IMR-90 (cell line): ENCODE measurements at regions not wholly inside any gene's neighbourhood (a gene's known extent, or its start where the extent isn't known, plus 50 kb on each side); places are given as distances from the start of the nearest gene placed in this dataset.
A peak's percentile ranks its signal among the peaks of the same experiment; 100 is the strongest.

Experiments used
- ATAC-seq: fragments of 200-7000 bp; cut with Tn5 transposase; 2 replicates; pipeline ENCODE4 v1.9.1; 2020; ENCODE audit warnings: low read depth, mild to moderate bottlenecking, moderate library complexity
- BruUV-seq: library from RNA; stranded (reverse); fragments of 400-500 nt; replicated peaks from 2 replicates; lab custom pipeline; 2021; lab: Mats Ljungman, UMichigan
- CTCF ChIA-PET: fragments of 300-600 bp; formaldehyde crosslinking; extraction: SDS; loops from one replicate; lab custom pipeline; 2021; ENCODE audit warnings: antibody characterized with exemption; lab: Yijun Ruan, JAX
- POLR2A ChIA-PET: fragments of 300-600 bp; sonication (Branson Sonifier 250); formaldehyde crosslinking; loops from one replicate; lab custom pipeline; 2022; ENCODE audit warnings: antibody characterized with exemption; ENCODE audit not compliant: unreplicated experiment; lab: Charles Lee
- DNase-seq: peaks from one replicate; pipeline ENCODE4 v3.0.0; 2013
- H2AFZ ChIP-seq: replicated peaks from 2 replicates; pipeline ENCODE3; 2013; ENCODE audit warnings: low read length, mild to moderate bottlenecking; ENCODE audit not compliant: poor library complexity
- H2AK5ac ChIP-seq: 2 replicates; pipeline ENCODE4 v1.6.1; 2013; ENCODE audit warnings: low read depth, low read length, inconsistent platforms
- H2AK9ac ChIP-seq: replicated peaks from 2 replicates; pipeline ENCODE3; 2013; ENCODE audit warnings: mild to moderate bottlenecking, low read depth, low read length, moderate library complexity; ENCODE audit not compliant: poor library complexity
- H2BK120ac ChIP-seq: 2 replicates; pipeline ENCODE4 v1.6.1; 2013; ENCODE audit warnings: low read depth, low read length, inconsistent platforms
- H2BK15ac ChIP-seq: 3 replicates; pipeline ENCODE4 v1.6.1; 2013; ENCODE audit warnings: low read depth, low read length, inconsistent platforms
- H2BK20ac ChIP-seq: 2 replicates; pipeline ENCODE4 v1.6.1; 2013; ENCODE audit warnings: low read depth, mild to moderate bottlenecking, inconsistent platforms, low read length, moderate library complexity
- H2BK5ac ChIP-seq: 2 replicates; pipeline ENCODE4 v1.6.1; 2013; ENCODE audit warnings: mild to moderate bottlenecking, low read depth, low read length, inconsistent platforms; ENCODE audit not compliant: poor library complexity, severe bottlenecking
- H3K14ac ChIP-seq: replicated peaks from 2 replicates; pipeline ENCODE4 v1.6.1; 2013; ENCODE audit warnings: low read depth, low read length, inconsistent platforms
- H3K18ac ChIP-seq: 2 replicates; pipeline ENCODE4 v1.6.1; 2013; ENCODE audit warnings: low read depth, low read length, control low read depth
- H3K23ac ChIP-seq: 2 replicates; pipeline ENCODE4 v1.6.1; 2013; ENCODE audit warnings: low read depth, low read length, inconsistent platforms
- H3K27ac ChIP-seq: 2 replicates; pipeline ENCODE4 v1.5.1; 2013; ENCODE audit warnings: mild to moderate bottlenecking, control low read depth, low read length; ENCODE audit not compliant: insufficient read depth
- H3K27me3 ChIP-seq: 2 replicates; pipeline ENCODE4 v1.6.1; 2013; ENCODE audit warnings: low read length; ENCODE audit not compliant: control insufficient read depth, insufficient read depth
- H3K36me3 ChIP-seq: 2 replicates; pipeline ENCODE4 v1.6.1; 2013; ENCODE audit warnings: low read length, mixed read lengths; ENCODE audit not compliant: control insufficient read depth, insufficient read depth
- H3K4ac ChIP-seq: 2 replicates; pipeline ENCODE4 v1.6.1; 2013; ENCODE audit warnings: low read depth, low read length, inconsistent platforms
- H3K4me1 ChIP-seq: 2 replicates; pipeline ENCODE4 v1.6.1; 2013; ENCODE audit warnings: low read length, mixed read lengths; ENCODE audit not compliant: control insufficient read depth, insufficient read depth
- H3K4me2 ChIP-seq: 2 replicates; pipeline ENCODE4 v1.6.1; 2013; ENCODE audit warnings: low read depth, mild to moderate bottlenecking, control low read depth, low read length, moderate library complexity
- H3K4me3 ChIP-seq: 2 replicates; pipeline ENCODE4 v1.5.1; 2013; ENCODE audit warnings: low read depth, mild to moderate bottlenecking, control low read depth, low read length, moderate library complexity; ENCODE audit not compliant: insufficient read depth
- H3K56ac ChIP-seq: 2 replicates; pipeline ENCODE4 v1.6.1; 2013; ENCODE audit warnings: low read length, inconsistent platforms; ENCODE audit not compliant: insufficient read depth; ENCODE audit errors: extremely low read depth
- H3K79me1 ChIP-seq, 2 experiments: 2 replicates each; pipeline ENCODE4 v1.6.1; 2013; ENCODE audit warnings: low read length in 2 of 2, inconsistent platforms in 1 of 2, low read depth in 1 of 2
- H3K9ac ChIP-seq: 2 replicates; pipeline ENCODE4 v1.6.1; 2013; ENCODE audit warnings: low read depth, low read length, control low read depth
- H3K9me1 ChIP-seq: 2 replicates; pipeline ENCODE4 v1.6.1; 2013; ENCODE audit warnings: low read length, inconsistent platforms; ENCODE audit not compliant: insufficient read depth
- H3K9me3 ChIP-seq: 2 replicates; pipeline ENCODE4 v1.6.1; 2013; ENCODE audit warnings: low read length; ENCODE audit not compliant: control insufficient read depth, insufficient read depth
- H4K20me1 ChIP-seq: 2 replicates; pipeline ENCODE4 v1.6.1; 2013; ENCODE audit warnings: low read length, inconsistent platforms; ENCODE audit not compliant: insufficient read depth
- H4K5ac ChIP-seq: 2 replicates; pipeline ENCODE4 v1.6.1; 2013; ENCODE audit warnings: mild to moderate bottlenecking, low read depth, low read length, control low read depth
- H4K8ac ChIP-seq, 2 experiments: 2 replicates each; pipeline ENCODE4 v1.6.1; 2013; ENCODE audit warnings: low read depth in 2 of 2, low read length in 2 of 2, control low read depth in 1 of 2, inconsistent platforms in 1 of 2
- H4K91ac ChIP-seq: 2 replicates; pipeline ENCODE4 v1.6.1; 2013; ENCODE audit warnings: low read depth, low read length, inconsistent platforms; ENCODE audit not compliant: insufficient read depth
- BHLHE40 ChIP-seq: fragments of 150-350 bp; IDR thresholded peaks from 2 replicates; pipeline ENCODE4 v1.6.1; 2016; ENCODE audit warnings: mild to moderate bottlenecking, low read depth, low read length
- CEBPB ChIP-seq: IDR thresholded peaks from 2 replicates; pipeline ENCODE4 v1.6.1; 2012; ENCODE audit warnings: low read depth, low read length, improper control_type of control experiment
- CHD1 ChIP-seq: IDR thresholded peaks from 2 replicates; pipeline ENCODE4 v1.6.1; 2012; ENCODE audit warnings: low read depth, low read length, improper control_type of control experiment
- FOS ChIP-seq: fragments of 150-350 bp; IDR thresholded peaks from 2 replicates; pipeline ENCODE4 v1.6.1; 2016; ENCODE audit warnings: low read depth, low read length
- MAFK ChIP-seq: IDR thresholded peaks from 2 replicates; pipeline ENCODE4 v1.6.1; 2012; ENCODE audit warnings: low read depth, low read length, improper control_type of control experiment
- MAZ ChIP-seq: IDR thresholded peaks from 2 replicates; pipeline ENCODE4 v1.6.1; 2012; ENCODE audit warnings: low read depth, mild to moderate bottlenecking, low read length, improper control_type of control experiment, moderate library complexity, borderline replicate concordance
- MXI1 ChIP-seq: IDR thresholded peaks from 2 replicates; pipeline ENCODE4 v1.6.1; 2012; ENCODE audit warnings: low read depth, mild to moderate bottlenecking, low read length, moderate library complexity, borderline replicate concordance
- NFE2L2 ChIP-seq: fragments of 150-350 bp; IDR thresholded peaks from 2 replicates; pipeline ENCODE4 v1.6.1; 2016; ENCODE audit warnings: low read depth, mild to moderate bottlenecking, low read length
- POLR2A ChIP-seq: IDR thresholded peaks from 2 replicates; pipeline ENCODE4 v1.6.1; 2012; ENCODE audit warnings: mild to moderate bottlenecking, low read depth, low read length
- RAD21 ChIP-seq: IDR thresholded peaks from 2 replicates; pipeline ENCODE4 v1.6.1; 2012; ENCODE audit warnings: low read length, improper control_type of control experiment
- RCOR1 ChIP-seq: IDR thresholded peaks from 2 replicates; pipeline ENCODE4 v1.6.1; 2012; ENCODE audit warnings: mild to moderate bottlenecking, low read length, improper control_type of control experiment; ENCODE audit not compliant: insufficient replicate concordance
- RFX5 ChIP-seq: IDR thresholded peaks from 2 replicates; pipeline ENCODE4 v1.8.0; 2012; ENCODE audit warnings: low read depth, mild to moderate bottlenecking, low read length, moderate library complexity
- SMC3 ChIP-seq: fragments of 150-350 bp; IDR thresholded peaks from 2 replicates; pipeline ENCODE4 v1.6.1; 2016; ENCODE audit warnings: low read depth, mild to moderate bottlenecking, antibody characterized with exemption, low read length, moderate library complexity
- WGBS, 2 experiments: methylation state at CpG; one replicate each; pipeline versions ENCODE4 v1.1.5 to v1.1.7; 2013; ENCODE audit warnings: missing lambda C conversion rate in 2 of 2; ENCODE audit not compliant: insufficient read length in 1 of 2; ENCODE audit errors: extremely low coverage in 2 of 2; 5-methylcytosine and 5-hydroxymethylcytosine counted together
- dilution Hi-C: fragments of 300-500 bp; cut with HindIII; formaldehyde crosslinking; loops from one replicate; pipeline ENCODE4 v1.14.3; 2018; ENCODE audit warnings: low sequenced_read_pairs; ENCODE audit not compliant: unreplicated experiment
- in situ Hi-C: fragments of 300-500 bp; cut with MboI; formaldehyde crosslinking; loops from 3 replicates; pipeline ENCODE4 v1.14.3; 2019; ENCODE audit warnings: low sequenced_read_pairs, inconsistent platforms, mixed read lengths
- intact Hi-C: fragments of 100-400 bp; cut with micrococcal nuclease; formaldehyde crosslinking; loops from 2 replicates; pipeline ENCODE4 v1.10.0; 2022
- TF ChIP-seq, protein P1 (sequence below): fragments of 150-350 bp; IDR thresholded peaks from 2 replicates; pipeline ENCODE4 v1.6.1; 2017; ENCODE audit warnings: mild to moderate bottlenecking, antibody characterized with exemption, low read length, low read depth
- TF ChIP-seq, protein P2 (sequence below): conservative IDR thresholded peaks from 2 replicates; pipeline ENCODE4 v1.5.1; 2012; ENCODE audit warnings: mild to moderate bottlenecking, low read depth, low read length, improper control_type of control experiment
- TF ChIP-seq, protein P3 (sequence below): fragments of 150-350 bp; IDR thresholded peaks from 2 replicates; pipeline ENCODE4 v1.6.1; 2016; ENCODE audit warnings: low read depth, mild to moderate bottlenecking, low read length, moderate library complexity, borderline replicate concordance

DNA sequence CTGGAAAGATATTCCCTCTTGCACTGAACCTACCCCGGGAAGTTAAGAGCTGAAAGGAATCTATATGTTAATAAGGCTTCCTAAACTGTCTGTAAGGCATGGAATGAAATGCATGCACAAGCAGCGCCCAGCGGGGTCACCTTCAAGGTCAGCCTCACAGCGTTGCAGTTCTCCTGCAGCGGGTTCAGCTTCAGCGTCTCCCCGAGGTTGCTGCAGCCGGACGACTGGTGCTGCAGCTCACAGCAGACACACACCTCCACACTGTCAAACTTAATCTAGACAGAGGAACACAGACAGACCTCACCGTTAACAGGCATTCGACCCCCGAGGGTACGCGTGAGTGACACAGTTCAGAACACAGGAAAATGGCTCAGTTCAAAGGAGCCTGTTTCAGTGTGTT, 73.3 kb downstream of the NSMCE3 start:
- no peaks in the 10 kb centered on the region for H3K4me1 ChIP-seq
- no peak overlapping the region for H2AK5ac ChIP-seq
- no TSS peak for BruUV-seq
- H3K23ac ChIP-seq: no peak overlapping the region
- in situ Hi-C loops (loop anchor here (10.0 kb wide), 1 partner anchor 61 kb away; no protein-coding TSS in a partner anchor), intact Hi-C loops (no loop called here), dilution Hi-C loops (no loop called here)
- H3K4ac ChIP-seq: no peak overlapping the region
- no peak overlapping the region for H3K27ac ChIP-seq
- H3K9me3 ChIP-seq: no peaks in the 10 kb centered on the region
- H4K91ac ChIP-seq: no peak overlapping the region
- H3K4me3 ChIP-seq: no peak overlapping the region
- H4K20me1 ChIP-seq: no peaks in the 10 kb centered on the region
- no peak overlapping the region for H3K9ac ChIP-seq
- H4K8ac ChIP-seq: no peak overlapping the region
- no peak for DNase-seq
- ChIA-PET POLR2A (no interaction called here), CTCF (no interaction called here)
- H4K5ac ChIP-seq: no peak overlapping the region
- no peak overlapping the region for H3K14ac ChIP-seq
- H3K36me3 ChIP-seq: no peaks in the 10 kb centered on the region
- no peak overlapping the region for H2BK5ac ChIP-seq
- H3K4me2 ChIP-seq: no peak overlapping the region
- no peak overlapping the region for H2BK120ac ChIP-seq
- ATAC-seq: peak; percentile 14; the same call in 1 of the 2 replicates
- no peak overlapping the region for H2BK20ac ChIP-seq
- no peak overlapping the region for H2AFZ ChIP-seq
- H3K18ac ChIP-seq: no peak overlapping the region
- no peak overlapping the region for H3K56ac ChIP-seq
- TF ChIP-seq CHD1: no peak
- TF ChIP-seq RCOR1: no peak
- TF ChIP-seq MXI1: no peak
- no peak for TF ChIP-seq MAFK
- TF ChIP-seq BHLHE40: no peak
- no peak for TF ChIP-seq FOS
- TF ChIP-seq, protein P1, sequence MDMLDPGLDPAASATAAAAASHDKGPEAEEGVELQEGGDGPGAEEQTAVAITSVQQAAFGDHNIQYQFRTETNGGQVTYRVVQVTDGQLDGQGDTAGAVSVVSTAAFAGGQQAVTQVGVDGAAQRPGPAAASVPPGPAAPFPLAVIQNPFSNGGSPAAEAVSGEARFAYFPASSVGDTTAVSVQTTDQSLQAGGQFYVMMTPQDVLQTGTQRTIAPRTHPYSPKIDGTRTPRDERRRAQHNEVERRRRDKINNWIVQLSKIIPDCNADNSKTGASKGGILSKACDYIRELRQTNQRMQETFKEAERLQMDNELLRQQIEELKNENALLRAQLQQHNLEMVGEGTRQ: no peak
- TF ChIP-seq SMC3: no peak
- TF ChIP-seq RFX5: no peak
- no peak for TF ChIP-seq POLR2A
- no peak for TF ChIP-seq RAD21
- TF ChIP-seq NFE2L2: no peak
- TF ChIP-seq MAZ: no peak
- TF ChIP-seq, protein P2, sequence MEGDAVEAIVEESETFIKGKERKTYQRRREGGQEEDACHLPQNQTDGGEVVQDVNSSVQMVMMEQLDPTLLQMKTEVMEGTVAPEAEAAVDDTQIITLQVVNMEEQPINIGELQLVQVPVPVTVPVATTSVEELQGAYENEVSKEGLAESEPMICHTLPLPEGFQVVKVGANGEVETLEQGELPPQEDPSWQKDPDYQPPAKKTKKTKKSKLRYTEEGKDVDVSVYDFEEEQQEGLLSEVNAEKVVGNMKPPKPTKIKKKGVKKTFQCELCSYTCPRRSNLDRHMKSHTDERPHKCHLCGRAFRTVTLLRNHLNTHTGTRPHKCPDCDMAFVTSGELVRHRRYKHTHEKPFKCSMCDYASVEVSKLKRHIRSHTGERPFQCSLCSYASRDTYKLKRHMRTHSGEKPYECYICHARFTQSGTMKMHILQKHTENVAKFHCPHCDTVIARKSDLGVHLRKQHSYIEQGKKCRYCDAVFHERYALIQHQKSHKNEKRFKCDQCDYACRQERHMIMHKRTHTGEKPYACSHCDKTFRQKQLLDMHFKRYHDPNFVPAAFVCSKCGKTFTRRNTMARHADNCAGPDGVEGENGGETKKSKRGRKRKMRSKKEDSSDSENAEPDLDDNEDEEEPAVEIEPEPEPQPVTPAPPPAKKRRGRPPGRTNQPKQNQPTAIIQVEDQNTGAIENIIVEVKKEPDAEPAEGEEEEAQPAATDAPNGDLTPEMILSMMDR: no peak
- TF ChIP-seq, protein P3, sequence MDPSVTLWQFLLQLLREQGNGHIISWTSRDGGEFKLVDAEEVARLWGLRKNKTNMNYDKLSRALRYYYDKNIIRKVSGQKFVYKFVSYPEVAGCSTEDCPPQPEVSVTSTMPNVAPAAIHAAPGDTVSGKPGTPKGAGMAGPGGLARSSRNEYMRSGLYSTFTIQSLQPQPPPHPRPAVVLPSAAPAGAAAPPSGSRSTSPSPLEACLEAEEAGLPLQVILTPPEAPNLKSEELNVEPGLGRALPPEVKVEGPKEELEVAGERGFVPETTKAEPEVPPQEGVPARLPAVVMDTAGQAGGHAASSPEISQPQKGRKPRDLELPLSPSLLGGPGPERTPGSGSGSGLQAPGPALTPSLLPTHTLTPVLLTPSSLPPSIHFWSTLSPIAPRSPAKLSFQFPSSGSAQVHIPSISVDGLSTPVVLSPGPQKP: no peak
- TF ChIP-seq CEBPB: no peak
- peaks cover 6% of the 10 kb centered on the region for H3K27me3 ChIP-seq
- H2BK15ac ChIP-seq: no peak overlapping the region
- no peaks in the 10 kb centered on the region for H3K9me1 ChIP-seq
- WGBS, 2 experiments: 0% methylated on average over 3 of the region's 14 CpGs; no CpG with 5 or more reads in 1 of the 2 experiments
- H2AK9ac ChIP-seq: no peak overlapping the region
- no peaks in the 10 kb centered on the region for H3K79me1 ChIP-seq
